GM06990 (cell line): ENCODE measurements at regions not wholly inside any gene's neighbourhood (a gene's known extent, or its start where the extent isn't known, plus 50 kb on each side); places are given as distances from the start of the nearest gene placed in this dataset.
"Not testable (repeated sequence)": the region's sequence is repeated elsewhere in the genome, so short reads cannot be mapped to it uniquely, and the experiment has no call there.

ENCODE experiments used
- DNase-seq: peaks from one replicate; pipeline ENCODE4 v3.0.0-alpha.2; 2011; ENCODE audit not compliant: insufficient read length; ENCODE audit errors: extremely low read depth
- H3K27me3 ChIP-seq: replicated peaks from 2 replicates; pipeline ENCODE4 v1.6.0; 2011; ENCODE audit warnings: low read length; ENCODE audit not compliant: control insufficient read depth, insufficient read depth
- H3K36me3 ChIP-seq: 2 replicates; pipeline ENCODE4 v1.5.1; 2011; ENCODE audit warnings: low read length; ENCODE audit not compliant: control insufficient read depth, insufficient read depth
- H3K4me3 ChIP-seq: replicated peaks from 2 replicates; pipeline ENCODE4 v1.5.1; 2011; ENCODE audit warnings: low read depth, mild to moderate bottlenecking, control low read depth, low read length
- TF ChIP-seq, protein P1 (sequence below): IDR thresholded peaks from 2 replicates; pipeline ENCODE4 v1.5.1; 2011; ENCODE audit warnings: low read length, control low read depth, mild to moderate bottlenecking, inconsistent platforms; ENCODE audit not compliant: insufficient read depth, poor library complexity, severe bottlenecking

DNA sequence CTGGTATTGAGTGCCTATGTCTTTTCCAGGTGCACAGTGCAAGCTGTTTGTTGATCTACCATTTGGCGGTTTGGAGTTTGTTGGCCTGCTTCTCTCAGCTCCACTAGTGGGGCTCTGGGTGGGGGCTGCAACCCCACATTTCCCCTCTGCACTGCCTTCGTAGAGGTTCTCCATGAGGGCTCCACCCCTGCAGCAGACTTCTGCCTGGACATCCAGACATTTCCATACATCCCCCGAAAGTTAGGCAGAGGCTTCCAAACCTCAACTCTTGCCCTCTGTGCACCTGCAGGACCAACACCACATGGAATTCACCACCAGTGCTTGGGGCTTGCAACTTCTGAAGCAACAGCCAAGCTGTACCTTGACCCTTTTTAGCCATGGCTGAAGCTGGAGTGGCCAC lies 1024.1 kb downstream of the TMTC2 start:
- Histone ChIP-seq H3K4me3 (no peak overlapping the region), H3K36me3 (no peaks in the 10 kb centered on the region), H3K27me3 (no peaks in the 10 kb centered on the region)
- DNase-seq = no peak
- TF ChIP-seq, protein P1, sequence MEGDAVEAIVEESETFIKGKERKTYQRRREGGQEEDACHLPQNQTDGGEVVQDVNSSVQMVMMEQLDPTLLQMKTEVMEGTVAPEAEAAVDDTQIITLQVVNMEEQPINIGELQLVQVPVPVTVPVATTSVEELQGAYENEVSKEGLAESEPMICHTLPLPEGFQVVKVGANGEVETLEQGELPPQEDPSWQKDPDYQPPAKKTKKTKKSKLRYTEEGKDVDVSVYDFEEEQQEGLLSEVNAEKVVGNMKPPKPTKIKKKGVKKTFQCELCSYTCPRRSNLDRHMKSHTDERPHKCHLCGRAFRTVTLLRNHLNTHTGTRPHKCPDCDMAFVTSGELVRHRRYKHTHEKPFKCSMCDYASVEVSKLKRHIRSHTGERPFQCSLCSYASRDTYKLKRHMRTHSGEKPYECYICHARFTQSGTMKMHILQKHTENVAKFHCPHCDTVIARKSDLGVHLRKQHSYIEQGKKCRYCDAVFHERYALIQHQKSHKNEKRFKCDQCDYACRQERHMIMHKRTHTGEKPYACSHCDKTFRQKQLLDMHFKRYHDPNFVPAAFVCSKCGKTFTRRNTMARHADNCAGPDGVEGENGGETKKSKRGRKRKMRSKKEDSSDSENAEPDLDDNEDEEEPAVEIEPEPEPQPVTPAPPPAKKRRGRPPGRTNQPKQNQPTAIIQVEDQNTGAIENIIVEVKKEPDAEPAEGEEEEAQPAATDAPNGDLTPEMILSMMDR = no peak

DNA sequence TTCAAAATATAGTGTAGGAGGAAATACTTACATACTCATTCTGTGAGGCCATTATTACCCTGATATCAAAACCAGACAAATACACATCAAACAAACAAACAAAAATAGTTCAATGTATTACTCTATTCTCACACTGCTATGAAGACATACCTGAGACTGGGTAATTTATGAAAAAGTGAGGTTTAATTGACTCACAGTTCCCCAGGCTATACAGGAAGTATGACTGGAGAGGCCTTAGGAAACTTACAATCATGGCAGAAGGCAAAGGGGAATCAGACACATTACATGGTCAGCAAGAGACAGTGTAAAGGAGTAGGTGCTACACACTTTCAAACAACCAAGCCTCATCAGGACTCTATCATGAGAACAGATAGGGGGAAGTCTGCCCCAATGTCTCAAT lies 1023.2 kb downstream of the TMTC2 start:
- H3K36me3 ChIP-seq = no peaks in the 10 kb centered on the region
- no peaks in the 10 kb centered on the region for H3K27me3 ChIP-seq
- TF ChIP-seq, protein P1 = no peak
- no peak for DNase-seq
- no peak overlapping the region for H3K4me3 ChIP-seq

DNA sequence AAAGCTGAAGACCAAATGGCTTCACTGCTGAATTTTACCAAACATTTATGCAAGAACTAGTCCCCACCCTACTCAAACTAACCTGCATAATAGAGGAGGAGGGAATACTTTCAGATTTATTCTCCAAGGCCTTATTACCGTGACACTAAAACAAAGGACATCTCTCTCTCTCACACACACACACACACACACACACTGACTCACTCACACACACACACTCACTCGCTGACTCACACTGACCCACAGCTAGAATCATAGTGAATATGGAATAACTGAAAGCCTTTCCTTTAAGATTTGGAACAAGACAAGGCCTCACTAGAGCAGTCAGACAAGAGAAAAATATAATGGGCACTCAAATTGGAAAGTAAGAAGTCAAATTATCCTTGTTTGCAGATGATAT lies 1014.1 kb downstream of the TMTC2 start:
- H3K4me3 ChIP-seq = no peak overlapping the region
- H3K27me3 ChIP-seq = no peaks in the 10 kb centered on the region
- DNase-seq = no peak
- H3K36me3 ChIP-seq = no peaks in the 10 kb centered on the region
- TF ChIP-seq, protein P1 = no peak

DNA sequence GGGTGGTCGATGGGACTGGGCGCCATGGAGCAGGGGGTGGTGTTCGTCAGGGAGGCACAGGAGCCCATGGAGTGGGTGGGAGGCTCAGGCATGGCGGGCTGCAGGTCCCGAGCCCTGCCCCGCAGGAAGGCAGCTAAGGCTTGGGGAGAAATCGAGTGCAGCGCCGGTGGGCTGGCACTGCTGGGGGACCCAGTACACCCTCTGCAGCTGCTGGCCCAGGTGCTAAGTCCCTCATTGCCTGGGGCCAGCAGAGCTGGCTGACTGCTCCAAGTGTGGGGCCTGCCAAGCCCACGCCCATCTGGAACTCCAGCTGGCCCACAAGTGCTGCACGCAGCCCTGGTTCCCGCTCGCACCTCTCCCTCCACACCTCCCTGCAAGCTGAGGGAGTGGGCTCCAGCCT lies 1009.6 kb downstream of the TMTC2 start:
- not testable (repeated sequence) for H3K36me3 ChIP-seq, DNase-seq, H3K4me3 ChIP-seq, H3K27me3 ChIP-seq

DNA sequence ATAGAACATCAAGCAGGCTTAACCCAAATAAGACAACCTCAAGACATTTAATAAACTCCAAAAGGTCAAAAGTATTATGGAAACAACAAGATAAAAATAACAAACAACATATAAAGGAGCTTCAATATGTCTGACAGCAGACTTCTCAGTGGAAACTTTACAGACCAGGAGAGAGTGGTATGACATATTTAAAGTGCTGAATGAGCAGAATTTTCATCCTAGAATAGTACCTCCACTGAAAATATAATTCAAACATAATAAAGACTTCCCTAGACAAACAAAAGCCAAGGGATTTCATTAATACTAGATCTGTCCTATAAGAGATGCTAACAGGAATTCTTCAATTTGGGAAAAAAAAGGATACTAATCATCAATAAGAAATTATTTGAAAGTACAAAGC lies 1005.0 kb downstream of the TMTC2 start:
- DNase-seq = no peak
- Histone ChIP-seq H3K4me3 (no peak overlapping the region), H3K27me3 (no peaks in the 10 kb centered on the region), H3K36me3 (no peaks in the 10 kb centered on the region)
- TF ChIP-seq, protein P1 = no peak

DNA sequence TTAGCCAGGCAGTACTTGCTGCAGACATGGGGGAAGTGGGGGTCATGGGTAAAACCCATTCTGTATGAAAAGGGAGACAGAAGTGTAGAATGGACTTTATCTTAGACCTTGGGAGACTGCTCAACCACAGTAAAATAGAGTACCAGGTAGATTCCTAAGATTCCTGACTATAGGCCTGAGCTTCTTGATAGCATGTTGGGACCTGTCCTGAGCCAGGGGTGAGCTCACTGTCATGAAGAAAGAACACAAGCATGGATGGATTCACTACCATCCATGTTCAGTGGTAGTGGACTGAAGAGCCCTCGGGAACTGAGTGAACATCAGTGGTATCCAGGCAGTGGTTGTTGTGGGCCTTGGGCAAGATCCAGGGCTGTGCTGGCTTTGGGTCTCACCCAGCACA lies 1003.8 kb downstream of the TMTC2 start:
- H3K27me3 ChIP-seq = no peaks in the 10 kb centered on the region
- H3K36me3 ChIP-seq = no peaks in the 10 kb centered on the region
- TF ChIP-seq, protein P1 = no peak
- H3K4me3 ChIP-seq = no peak overlapping the region
- no peak for DNase-seq
